Fibroblast of mammary gland (primary cell): ENCODE measurements at regions not wholly inside any gene's neighbourhood (a gene's known extent, or its start where the extent isn't known, plus 50 kb on each side); places are given as distances from the start of the nearest gene placed in this dataset.
A peak's percentile ranks its signal among the peaks of the same experiment; 100 is the strongest.

Experiments
- DNase-seq: peaks from one replicate; pipeline ENCODE4 v3.0.0-alpha.2; 2010; ENCODE audit warnings: low read depth
- H3K4me3 ChIP-seq: 2 replicates; pipeline ENCODE4 v1.5.1; 2011; ENCODE audit warnings: low read depth, mild to moderate bottlenecking, low read length, moderate library complexity; ENCODE audit not compliant: control insufficient read depth
- TF ChIP-seq, protein P1 (sequence below): conservative IDR thresholded peaks from 2 replicates; pipeline ENCODE4 v1.5.1; 2011; ENCODE audit warnings: low read depth, low read length, inconsistent platforms; ENCODE audit not compliant: control insufficient read depth, insufficient read depth

DNA sequence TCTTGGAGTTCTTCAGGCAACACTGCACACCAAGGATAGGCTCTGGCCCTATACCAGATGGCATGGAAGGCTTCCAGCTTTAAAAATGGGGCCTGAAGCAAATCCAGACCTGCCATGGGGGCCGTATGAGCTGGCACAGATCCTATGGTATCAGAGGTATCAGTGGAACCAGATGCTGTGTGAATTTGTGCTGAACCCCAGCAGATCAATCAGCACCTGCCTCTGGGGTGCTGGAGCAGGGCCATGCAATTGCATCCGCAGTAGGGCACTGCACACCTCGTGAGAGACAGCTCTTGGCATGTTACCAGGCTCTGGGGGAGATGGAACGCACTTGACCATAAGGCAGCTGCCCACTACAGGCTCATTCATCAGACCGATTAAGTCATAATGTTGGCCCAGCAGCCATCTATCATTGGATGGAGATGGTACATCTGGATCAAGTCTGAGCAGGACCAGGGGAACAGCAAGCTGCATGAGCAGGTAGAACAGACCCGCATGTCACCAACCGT is 221.5 kb downstream of the MYLK4 start:
- no peak overlapping the region for H3K4me3 ChIP-seq
- DNase-seq = no peak
- TF ChIP-seq, protein P1, sequence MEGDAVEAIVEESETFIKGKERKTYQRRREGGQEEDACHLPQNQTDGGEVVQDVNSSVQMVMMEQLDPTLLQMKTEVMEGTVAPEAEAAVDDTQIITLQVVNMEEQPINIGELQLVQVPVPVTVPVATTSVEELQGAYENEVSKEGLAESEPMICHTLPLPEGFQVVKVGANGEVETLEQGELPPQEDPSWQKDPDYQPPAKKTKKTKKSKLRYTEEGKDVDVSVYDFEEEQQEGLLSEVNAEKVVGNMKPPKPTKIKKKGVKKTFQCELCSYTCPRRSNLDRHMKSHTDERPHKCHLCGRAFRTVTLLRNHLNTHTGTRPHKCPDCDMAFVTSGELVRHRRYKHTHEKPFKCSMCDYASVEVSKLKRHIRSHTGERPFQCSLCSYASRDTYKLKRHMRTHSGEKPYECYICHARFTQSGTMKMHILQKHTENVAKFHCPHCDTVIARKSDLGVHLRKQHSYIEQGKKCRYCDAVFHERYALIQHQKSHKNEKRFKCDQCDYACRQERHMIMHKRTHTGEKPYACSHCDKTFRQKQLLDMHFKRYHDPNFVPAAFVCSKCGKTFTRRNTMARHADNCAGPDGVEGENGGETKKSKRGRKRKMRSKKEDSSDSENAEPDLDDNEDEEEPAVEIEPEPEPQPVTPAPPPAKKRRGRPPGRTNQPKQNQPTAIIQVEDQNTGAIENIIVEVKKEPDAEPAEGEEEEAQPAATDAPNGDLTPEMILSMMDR = no peak

DNA sequence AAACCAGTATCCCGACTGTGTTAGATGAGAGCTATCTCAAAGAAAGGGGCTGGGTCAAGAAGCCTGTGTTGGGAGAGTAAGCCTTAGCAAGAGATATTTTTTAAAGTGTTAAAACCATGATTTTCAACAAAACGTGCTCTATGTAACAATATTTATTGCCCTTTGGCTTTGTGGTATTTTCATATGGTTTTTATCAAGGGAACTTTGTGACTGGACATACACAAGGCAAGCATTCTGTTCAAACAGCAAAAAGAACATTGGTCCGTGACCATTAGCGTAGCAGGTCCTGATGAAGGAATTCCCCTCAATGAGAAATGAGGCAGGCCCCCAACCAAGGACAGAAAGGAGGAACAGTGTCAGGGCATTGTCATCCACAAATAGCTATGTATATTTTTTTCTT is 222.6 kb downstream of the MYLK4 start:
- H3K4me3 ChIP-seq = no peak overlapping the region
- peak; percentile 48 for DNase-seq
- TF ChIP-seq, protein P1 = no peak

DNA sequence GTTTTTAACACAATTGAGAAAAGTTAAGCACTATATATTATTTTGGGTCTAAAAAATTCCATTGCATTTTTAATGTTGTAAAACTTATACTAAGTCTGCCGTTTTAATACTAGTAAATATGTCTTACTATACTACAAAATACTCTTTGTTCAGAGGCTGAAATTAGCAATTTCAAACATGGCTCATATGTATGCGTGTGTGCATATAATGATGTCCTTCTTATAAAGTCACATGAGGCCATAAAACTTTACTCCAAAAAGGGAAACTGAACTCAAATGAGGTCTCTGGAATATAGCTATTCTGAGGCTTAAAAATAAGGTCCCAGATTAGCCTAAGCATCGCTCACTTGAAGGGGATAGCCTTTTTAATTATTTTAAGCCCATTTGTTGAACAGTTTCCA is 224.0 kb downstream of the MYLK4 start:
- TF ChIP-seq, protein P1 = no peak
- DNase-seq = no peak

DNA sequence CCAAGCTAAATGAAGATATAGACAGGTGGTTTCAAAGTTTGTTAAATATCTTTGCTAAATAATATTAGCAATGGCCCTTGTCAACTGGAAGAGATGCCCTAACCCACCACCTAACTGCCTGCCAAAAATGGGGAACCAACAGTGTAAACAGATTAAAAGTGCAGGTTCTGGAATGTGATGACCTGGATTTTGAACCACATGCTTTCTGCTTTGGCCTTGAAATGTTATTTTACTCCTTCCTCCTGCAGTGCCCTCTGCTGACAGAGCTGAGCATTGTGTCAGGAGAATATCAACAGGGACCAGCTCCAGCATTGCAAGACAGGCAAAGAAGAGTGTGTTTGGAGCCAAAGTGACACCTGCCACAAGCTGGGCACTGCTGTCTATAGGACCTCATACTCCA is 226.6 kb downstream of the MYLK4 start:
- no peak overlapping the region for H3K4me3 ChIP-seq
- TF ChIP-seq, protein P1 = peak; percentile 40
- no peak for DNase-seq

More for the DNA sequence above, 224.0 kb downstream of the MYLK4 start:
- H3K4me3 ChIP-seq = no peak overlapping the region

DNA sequence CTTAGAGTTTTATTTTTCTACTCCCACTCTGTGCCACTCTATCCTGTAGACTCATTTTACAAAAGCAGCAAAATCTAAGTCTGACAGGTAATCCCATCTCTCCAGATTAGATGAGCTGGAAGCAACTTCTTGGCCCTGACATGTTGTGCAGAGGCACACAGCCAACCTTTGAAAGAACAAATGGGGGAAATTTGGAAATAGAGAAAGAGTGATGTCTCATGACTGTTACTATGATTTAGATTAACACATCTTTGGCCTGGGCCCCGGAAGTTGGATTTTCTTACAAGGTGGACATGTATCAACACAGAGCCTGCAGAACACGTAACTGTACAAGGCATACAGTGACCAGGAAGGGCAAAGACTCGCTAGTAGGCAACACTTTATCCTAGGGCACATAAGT is 227.7 kb downstream of the MYLK4 start:
- H3K4me3 ChIP-seq = no peak overlapping the region
- TF ChIP-seq, protein P1 = no peak
- peak; percentile 57 for DNase-seq

DNA sequence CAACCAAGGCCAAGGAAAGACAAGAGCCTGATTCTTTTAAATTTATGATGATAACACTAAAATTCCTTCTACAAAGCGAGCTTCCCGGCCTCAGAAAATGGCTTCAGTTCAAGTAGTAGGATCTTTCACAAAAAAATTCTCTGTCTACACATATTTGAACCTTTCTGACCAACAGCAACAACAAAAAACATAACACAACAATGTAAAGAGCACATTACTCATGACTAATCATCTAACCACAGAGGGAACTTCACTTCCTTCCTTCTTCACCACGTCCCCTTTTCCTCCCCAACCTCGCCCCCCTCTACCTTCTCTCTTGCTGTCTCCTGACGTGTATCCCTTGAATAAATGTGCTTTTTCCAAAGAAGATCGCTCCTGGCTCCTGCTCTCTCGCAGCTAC is 228.2 kb downstream of the MYLK4 start:
- no peak overlapping the region for H3K4me3 ChIP-seq
- peak; percentile 84 for DNase-seq

More for the DNA sequence above, 228.2 kb downstream of the MYLK4 start:
- TF ChIP-seq, protein P1 = no peak
